GM21515 (cell line): ENCODE measurements at regions not wholly inside any gene's neighbourhood (a gene's known extent, or its start where the extent isn't known, plus 50 kb on each side); places are given as distances from the start of the nearest gene placed in this dataset.
"Not testable (repeated sequence)": the region's sequence is repeated elsewhere in the genome, so short reads cannot be mapped to it uniquely, and the experiment has no call there.

Experiments
- ATAC-seq: cut with Tn5 transposase; IDR thresholded peaks from one replicate; pipeline ENCODE4 v1.9.1; 2021; ENCODE audit not compliant: unreplicated experiment

DNA sequence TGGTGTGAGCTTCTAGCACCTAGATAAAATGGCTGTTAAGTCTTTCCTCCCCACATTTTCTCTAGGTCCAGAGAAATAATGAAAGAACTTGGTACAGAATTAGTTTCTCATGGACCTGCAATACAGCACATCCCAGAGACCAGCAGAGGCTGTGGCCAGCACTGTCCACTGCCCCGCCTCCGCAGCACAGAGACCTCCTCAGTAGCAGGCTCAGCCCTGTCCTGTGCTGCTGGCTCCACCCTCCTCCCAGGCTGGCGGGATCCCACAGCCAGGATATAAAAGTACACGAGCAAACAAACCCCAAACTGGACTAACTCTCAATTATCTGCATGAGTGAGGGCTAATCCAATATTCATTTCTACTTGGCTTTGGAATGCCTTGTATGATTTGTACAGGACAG lies 401.5 kb downstream of the RPS6KC1 start:
- ATAC-seq = no peak

DNA sequence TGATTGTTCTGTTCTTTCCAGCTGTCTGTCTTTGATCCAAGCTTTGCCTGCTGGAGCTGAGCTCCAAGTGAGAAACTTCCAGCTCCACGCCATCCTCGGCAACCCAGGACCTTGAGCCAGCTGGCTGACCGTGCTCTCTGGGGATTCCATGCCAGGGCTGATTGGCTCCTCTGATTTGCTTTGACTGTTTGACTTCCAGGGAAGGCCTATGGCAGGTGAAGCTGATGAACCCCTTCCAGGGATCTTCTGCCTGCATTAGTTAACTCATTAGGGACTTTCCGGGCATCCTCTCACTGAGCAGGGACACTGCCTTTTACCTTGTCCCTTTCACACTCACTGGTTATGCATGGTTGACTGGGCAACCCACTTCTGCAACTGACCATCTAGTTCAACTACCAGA lies 406.1 kb downstream of the RPS6KC1 start:
- ATAC-seq = no peak

DNA sequence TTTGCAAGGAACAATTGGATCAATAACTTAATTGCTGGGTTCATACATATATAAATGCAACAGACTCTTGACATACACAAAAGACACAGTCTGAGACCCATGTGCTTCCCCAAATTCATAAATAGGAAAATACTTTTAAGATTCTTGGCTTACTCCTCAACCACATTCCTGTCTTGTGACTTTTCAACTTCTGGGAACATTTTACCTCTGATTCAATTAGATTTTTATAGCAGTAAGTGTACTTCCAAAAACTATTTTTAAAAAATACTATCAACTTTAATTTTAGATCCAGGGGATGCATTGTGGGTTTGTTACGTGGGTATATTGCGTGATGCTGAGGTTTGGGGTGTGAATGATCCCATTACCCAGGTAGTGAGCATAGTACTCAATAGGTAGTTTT lies 406.7 kb downstream of the RPS6KC1 start:
- ATAC-seq = no peak

DNA sequence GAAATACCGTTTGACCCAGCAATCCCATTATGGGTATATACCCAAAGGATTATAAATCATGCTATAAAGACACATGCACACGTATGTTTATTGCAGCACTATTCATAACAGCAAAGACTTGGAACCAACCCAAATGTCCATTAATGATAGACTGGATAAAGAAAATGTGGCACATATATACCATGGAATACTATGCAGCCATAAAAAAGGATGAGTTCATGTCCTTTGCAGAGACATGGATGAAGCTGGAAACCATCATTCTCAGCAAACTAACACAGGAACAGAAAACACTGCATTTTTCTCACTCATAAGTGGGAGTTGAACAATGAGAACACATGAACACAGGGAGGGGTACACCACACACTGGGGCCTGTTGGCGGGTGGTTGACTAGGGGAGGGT lies 411.3 kb downstream of the RPS6KC1 start:
- not testable (repeated sequence) for ATAC-seq

DNA sequence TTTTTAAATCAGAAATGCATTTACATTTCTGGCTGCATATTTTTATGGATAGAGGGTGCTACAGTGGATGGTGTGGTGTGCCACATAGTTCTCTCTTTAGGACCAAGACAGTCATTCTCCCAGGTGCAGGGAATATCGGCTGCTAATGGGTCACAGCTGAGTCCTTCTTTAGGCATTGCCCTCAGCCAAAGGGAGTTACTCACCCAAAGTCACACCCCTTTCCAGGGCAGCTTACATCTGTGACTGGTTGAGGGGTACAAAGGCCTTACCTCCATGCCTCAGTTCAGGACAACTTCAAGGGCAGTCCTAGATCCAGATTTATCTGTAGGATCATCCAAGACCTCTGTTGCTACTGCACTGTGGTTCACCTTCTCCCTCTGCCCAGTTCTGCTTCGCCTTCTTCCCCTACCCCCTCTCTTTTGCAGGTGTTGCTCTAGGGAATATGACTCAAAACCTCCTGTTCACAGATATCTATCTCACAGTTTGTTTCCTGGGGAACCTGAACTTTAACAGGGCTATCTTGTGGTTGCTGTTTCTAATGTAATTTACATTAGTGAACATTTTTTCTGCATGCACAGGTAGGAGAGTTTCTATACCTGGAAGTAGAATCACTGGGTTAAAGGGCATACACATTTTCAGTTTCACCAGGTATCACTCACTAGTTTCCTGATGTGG lies 413.9 kb downstream of the RPS6KC1 start:
- no peak for ATAC-seq

DNA sequence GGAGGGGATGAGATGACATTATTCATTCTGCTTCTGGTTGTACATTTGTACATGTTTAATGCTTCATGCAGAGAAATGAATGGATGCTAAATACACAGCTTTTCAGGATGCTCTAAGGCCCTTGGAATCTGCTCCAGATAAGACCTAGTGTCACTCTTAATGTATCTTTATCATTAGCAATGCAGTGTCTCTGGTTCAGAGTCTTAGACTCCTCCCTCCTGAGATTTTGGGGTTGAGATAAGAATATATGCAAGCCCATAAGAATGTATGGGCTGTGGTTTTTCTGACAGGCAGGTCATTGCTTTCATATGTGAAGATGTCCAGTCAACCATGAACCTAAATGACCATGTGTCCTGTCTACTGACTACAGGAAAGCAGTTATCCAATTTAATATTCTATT lies 415.5 kb downstream of the RPS6KC1 start:
- ATAC-seq = no peak

DNA sequence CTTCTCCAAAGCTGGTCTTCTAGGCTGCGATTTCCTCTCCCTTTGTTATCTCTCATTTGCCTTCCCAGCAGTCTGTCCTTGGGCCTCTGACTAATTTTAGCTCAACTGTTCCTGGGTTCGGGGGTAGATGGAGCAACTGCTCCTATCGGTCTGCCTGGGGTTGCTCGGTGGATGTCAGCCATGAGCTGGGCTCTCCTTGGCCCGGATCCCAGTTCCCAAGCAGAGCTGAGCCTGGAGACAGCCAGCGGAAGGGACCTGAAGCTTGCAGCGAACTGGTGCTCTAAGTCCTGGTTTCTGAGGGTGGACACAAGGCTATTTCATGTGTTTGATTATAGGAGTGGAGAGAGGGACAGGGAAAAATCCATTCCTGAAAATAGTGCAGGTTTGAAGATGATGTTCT lies 423.0 kb downstream of the RPS6KC1 start:
- no peak for ATAC-seq

DNA sequence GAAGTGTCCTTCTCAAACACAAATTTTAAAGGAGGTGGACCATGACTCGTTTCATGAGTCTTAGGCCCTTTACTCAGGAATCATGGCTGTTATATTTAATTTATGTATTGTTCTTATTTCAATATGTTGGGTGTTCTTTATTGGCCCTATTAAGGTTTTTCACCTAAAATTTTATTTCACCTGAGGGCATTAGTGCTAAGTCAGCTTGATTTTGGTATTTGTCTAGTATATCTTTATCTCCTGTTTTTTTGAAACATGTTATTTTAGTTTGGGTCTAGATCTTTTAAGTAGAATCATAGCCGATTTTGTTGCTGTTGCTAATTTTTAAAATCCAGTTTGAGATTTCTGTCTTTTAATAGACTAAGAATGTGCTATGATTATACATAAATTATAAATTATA lies 430.4 kb downstream of the RPS6KC1 start:
- ATAC-seq = no peak

DNA sequence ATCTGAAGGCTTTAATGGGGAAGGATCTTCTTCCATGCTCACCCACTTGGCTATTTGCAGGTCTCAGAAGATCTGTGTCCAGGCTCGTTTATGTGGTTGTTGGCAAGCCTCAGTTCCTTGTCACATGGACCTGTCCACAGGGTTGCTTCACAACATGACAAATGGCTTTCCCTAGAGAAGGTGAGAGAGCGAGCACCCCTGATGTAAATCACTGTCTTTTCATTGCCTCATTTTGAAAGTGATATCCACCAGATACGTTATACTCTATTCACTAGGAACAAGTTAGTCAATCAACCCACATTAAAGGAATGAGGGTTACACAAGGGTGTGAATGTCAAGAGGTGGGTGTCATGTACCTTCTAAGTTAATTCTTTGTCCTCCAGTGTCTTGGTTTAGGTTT lies 433.3 kb downstream of the RPS6KC1 start:
- ATAC-seq = no peak

DNA sequence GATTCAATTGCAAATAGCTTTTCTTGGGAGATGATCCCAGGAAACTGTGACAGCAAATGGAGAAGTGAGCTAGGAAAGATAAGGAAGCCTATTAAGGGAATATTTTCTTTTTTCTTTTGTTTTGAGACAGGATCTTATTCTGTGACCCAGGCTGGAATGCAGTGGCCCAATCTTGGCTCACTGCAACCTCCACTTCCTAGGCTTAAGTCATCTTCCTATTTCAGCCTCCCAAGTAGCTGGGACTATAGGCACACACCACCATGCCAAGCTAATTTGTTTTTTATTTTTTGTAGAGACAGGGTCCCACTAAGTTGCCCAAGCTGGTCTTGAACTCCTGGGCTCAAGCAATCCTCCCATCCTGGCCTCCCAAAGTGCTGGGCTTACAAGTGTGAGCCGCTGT lies 433.7 kb downstream of the RPS6KC1 start:
- ATAC-seq = no peak

DNA sequence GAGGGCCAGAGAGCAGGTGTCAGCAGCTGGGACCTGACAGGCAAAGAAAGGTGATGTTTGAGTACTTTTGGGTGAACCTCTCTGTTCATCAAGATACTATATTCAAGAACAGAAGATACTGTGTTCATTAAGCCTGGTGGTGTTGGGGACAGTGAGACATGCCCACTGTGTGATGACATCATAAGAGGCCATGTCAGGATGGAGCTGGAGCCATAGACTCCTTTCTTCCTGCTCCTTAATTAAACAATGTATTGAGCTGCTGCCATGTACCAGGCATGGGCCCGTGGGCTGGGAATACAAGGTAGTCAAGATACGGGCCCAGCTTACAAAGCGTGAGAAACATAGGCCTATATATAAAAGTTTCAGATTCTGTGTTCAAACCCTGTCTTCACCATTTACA lies 435.4 kb downstream of the RPS6KC1 start:
- no peak for ATAC-seq

DNA sequence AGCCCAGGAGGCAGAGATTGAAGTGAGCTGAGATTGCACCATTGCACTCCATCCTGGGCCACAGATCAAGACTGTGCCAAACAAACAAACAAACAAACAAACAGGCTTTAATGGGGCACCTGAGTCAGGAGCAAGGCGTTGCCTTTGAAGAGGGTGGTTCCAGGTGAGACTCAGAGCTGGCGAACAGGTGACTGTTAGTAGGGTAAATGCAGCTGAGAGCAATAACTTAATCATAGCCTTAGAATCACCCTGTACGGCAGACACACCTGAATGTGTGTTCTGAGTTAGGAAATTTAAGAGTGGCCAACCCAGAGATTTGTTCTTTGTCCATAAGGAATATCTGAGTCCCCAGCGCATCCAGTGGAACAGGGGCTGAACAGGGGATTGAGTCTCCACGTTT lies 440.4 kb downstream of the RPS6KC1 start:
- ATAC-seq = no peak

DNA sequence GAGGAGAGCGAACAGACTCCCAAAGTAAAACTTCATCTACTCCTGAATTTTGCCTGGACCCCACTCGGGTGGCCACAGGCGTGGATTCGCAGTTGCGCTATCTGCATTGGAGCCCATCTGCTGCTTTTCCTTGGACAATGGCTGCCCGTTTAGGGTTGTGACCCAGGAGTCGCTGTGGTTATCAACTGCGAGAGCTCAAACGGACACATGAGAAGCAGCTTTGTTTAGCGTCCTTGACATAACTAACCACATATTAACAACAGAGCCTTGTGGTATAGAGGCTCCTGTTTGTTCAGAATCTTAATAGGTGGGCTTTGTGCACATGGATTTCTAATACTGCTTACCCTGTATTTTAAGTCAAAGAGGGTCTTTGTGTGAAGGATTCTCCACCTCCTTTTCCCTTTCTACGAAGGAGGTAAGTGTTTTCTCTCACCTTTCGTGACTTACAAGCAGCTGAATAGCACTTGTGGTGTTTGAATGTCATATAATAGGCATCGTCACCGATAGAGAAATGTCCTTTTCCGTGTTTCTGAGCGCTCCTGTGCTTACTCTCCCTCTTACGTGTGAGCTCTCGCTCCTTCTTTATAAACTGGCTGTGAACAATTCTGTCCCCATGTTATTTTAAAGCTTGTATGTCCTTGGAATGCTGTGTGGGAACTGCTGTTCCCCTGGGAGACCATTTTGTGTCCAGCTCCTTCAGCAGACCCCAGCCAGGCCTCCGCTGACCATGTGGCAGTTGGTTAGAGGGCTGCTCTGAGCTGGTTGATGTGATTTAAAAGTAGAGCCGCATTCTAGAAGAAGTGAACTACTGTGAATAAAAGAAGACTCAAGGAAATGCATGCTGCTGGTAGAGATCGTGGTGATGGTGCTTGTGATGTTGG lies 441.4 kb downstream of the RPS6KC1 start:
- no peak for ATAC-seq

DNA sequence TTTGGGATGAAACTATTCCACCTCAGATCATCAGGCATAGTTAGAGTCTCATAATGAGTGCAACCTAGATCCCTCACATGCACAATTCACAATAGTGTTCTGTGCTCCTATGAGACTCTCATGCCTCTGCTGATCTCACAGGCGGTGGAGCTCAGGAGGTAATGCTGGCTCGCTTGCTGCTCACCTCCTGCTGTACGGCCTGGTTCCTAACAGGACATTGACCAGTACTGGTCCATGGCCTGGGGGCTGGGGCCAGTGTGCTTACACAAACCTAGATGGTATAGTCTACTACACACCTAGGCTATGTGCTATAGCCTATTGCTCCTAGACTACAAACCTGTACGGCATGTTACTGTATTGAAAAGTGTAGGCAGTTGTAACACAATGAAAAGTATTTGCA lies 448.4 kb downstream of the RPS6KC1 start:
- ATAC-seq = no peak

DNA sequence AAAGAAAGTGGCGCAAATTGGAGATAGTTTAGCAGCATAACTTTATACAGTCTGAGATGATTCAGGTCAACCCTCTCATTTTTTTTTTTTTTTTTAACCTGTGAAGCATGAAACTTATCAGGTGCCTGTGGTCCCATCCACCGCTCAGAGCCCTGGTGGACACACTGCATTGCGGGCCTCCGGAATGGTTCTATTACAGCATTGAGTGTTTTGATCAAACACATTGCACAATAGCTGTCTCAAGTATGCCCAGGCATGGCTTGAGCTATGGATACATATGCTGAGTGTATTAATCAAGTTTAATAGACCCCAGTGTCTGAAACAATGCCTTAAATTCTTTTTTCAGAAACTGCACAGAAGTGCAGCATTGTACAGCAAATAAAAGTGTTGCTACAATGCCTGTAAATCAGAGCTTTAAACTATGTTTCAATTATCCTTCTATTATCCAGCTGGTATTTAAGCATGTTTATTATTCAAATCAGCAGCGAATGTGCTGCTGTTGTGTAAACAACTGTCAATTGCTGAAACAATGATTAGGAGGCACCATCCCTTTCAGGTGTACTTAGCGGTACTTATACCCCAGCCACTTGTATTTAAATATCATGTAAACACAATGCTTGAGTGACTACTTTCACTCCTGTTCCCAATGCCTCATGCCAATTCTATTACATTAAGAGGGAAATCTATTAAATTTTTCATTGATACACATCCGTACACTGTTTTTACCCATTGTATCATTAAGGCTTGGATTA lies 456.6 kb downstream of the RPS6KC1 start:
- no peak for ATAC-seq

DNA sequence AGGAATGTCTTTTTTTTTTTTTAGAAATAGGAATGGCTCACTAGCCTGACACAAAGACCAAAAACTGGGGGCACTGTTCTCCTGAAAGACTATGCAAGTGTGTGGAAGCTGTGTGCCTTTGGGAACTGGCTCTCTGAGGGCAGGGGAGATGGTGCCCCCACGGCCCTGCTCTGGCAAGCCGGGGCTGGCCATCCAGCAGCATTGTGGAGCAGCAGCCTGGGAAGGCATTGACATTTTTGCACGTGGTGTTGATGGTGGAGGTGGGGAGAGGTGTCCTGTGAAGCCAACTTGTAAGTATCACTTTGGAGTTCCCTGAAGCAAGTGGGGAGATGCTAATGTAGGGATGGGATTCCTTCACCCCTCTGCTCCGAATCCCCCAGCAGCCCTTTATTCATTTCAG lies 460.1 kb downstream of the RPS6KC1 start:
- ATAC-seq = no peak

DNA sequence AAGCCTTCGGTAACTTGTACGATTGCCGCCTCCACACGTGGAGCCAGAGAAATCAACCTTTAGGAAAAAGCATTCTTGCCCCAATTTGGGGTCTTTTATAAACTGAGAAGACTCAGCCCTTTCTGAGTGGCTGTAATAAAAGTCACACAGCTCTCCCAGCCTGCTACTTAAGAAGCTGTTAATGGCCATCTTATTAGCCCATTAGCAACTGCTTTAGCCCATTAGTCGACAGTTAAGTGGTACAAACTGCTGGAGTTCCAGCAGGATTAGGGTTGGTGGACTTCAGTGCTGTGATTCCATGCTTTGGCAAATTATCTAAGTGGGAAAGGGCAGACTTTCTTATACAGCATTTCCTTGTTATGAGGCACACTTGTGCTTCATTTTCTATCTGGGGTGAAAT lies 461.3 kb downstream of the RPS6KC1 start:
- ATAC-seq = no peak

DNA sequence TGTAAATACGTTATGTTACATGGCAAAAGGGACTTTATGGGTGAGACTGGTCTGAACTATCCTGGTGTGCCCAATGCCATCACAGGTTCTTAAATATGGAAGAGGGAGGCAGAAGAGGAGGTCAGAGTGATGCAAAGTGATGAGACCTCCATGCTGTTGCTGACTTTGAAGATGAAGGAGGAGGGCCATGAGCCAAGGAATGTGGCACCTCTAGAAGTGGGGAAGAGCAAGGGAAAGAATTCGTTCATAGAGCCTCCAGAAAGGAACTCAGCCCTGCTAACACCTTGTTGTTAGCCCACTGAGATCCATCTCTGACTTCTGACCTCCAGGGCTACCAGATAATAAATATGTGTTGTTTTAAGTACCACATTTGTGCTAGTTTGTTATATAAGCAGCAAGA lies 462.0 kb downstream of the RPS6KC1 start:
- no peak for ATAC-seq

DNA sequence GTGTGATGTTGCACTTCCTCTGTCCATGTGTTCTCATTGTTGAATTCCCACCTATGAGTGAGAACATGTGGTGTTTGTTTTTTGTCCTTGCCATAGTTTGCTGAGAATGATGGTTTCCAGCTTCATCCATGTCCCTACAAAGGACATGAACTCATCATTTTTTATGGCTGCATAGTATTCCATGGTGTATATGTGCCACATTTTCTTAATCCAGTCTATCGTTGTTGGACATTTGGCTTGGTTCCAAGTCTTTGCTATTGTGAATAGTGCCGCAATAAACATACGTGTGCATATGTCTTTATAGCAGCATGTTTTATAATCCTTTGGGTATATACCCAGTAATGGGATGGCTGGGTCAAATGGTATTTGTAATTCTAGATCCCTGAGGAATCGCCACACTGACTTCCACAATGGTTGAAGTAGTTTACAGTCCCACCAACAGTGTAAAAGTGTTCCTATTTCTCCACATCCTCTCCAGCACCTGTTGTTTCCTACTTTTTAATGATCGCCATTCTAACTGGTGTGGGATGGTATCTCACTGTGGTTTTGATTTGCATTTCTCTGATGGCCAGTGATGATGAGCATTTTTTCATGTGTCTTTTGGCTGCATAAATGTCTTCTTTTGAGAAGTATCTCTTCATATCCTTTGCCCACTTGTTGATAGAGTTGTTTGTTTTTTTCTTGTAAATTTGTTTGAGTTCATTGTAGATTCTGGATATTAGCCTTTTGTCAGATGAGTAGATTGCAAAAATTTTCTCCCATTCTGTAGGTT lies 463.6 kb downstream of the RPS6KC1 start:
- ATAC-seq = not testable (repeated sequence)

DNA sequence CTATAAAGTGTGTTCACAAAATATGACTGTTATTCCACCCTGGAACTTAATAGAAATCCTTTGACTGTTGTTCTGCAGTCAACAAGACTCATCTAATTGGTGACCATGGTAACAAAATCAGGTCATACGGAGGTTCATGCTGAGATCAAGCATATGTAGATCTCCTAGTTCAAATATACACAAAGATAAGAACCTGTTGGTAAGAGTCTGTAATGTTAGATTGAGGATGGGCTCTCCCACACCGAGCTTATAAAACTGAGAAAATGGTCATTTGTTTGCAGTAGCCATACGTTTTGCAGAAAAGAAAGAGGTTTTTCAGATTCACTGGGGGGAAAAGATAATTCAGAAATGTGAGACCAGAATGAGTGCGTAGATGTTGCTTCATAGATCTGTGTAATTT lies 468.1 kb downstream of the RPS6KC1 start:
- no peak for ATAC-seq

DNA sequence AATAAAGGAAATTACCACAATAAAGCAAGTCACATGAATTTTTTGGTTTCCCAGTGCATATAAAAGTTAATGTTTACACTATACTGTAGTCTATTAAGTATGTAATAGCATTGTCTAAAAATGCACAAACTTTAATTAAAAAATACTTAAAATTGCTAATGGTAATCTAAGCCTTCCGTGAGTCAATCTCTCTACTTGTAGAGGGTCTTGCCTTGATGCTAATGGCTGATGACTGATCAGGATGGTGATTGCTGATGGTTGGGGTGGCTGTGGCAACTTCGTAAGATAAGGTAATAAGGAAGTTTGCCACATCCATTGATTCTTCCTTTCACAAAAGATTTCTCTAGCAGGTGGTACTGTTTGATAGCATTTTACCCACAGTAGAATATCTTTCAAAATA lies 466.6 kb upstream of the PROX1 start:
- ATAC-seq = no peak
